ENCODE measurements at regions not wholly inside any gene's neighbourhood (a gene's known extent, or its start where the extent isn't known, plus 50 kb on each side); places are given as distances from the start of the nearest gene placed in this dataset.

GRCh38 chr13:76338003-76338402, 548.2 kb downstream of the KCTD12 start:
- Histone ChIP-seq H3K4me1 (ENCODE audit: low read length) (peaks cover 22% of the 10 kb centered on the region), H3K9me3 (replicated peaks; ENCODE audit: insufficient read depth, low read length) (no peaks in the 10 kb centered on the region), H3K79me2 (ENCODE audit: low read length) (no peaks in the 10 kb centered on the region), H3K9me2 (replicated peaks; ENCODE audit: insufficient read depth, low read length) (no peaks in the 10 kb centered on the region), H3K4me2 (ENCODE audit: low read depth, low read length) (peak overlapping the region; percentile 27; the same call in 1 of the 2 replicates), H3F3A (ENCODE audit: insufficient read depth, low read length) (peaks cover 10% of the 10 kb centered on the region), H3K4me3 (ENCODE audit: low read length) (no peak overlapping the region), H3K27ac (ENCODE audit: low read length) (peak overlapping the region; percentile 28; the same call in 1 of the 2 replicates), H2AFZ (ENCODE audit: low read length) (no peak overlapping the region), H3K27me3 (replicated peaks; ENCODE audit: insufficient read depth, low read length) (no peaks in the 10 kb centered on the region), H4K20me1 (ENCODE audit: insufficient read depth, low read length) (no peaks in the 10 kb centered on the region), H3K36me3 (replicated peaks; ENCODE audit: insufficient read depth, low read length) (no peaks in the 10 kb centered on the region), H3K9ac (ENCODE audit: low read length) (no peak overlapping the region)
- TF ChIP-seq CTCF (IDR thresholded peaks at IDR 0.05; ENCODE audit: low read length) (no peak), EZH2 (optimal IDR thresholded peaks at IDR 0.05; ENCODE audit: low read depth, low read length) (no peak), EZH2phosphoT487 (IDR thresholded peaks at IDR 0.05; ENCODE audit: low read length) (no peak)
- DNase-seq: no peak

GRCh38 chr13:76336889-76337844, 549.0 kb downstream of the KCTD12 start:
- peak overlapping the region; percentile 28; the same call in 1 of the 2 replicates for H3K27ac ChIP-seq (ENCODE audit: low read length)
- H3K4me2 ChIP-seq (ENCODE audit: low read depth, low read length): peak overlapping the region; percentile 27; the same call in 1 of the 2 replicates
- no peaks in the 10 kb centered on the region for H3K9me2 ChIP-seq (replicated peaks; ENCODE audit: insufficient read depth, low read length)
- H3K9me3 ChIP-seq (replicated peaks; ENCODE audit: insufficient read depth, low read length): no peaks in the 10 kb centered on the region
- H3K36me3 ChIP-seq (replicated peaks; ENCODE audit: insufficient read depth, low read length): no peaks in the 10 kb centered on the region
- H3F3A ChIP-seq (ENCODE audit: insufficient read depth, low read length): peaks cover 15% of the 10 kb centered on the region
- no peak overlapping the region for H3K9ac ChIP-seq (ENCODE audit: low read length)
- TF ChIP-seq EZH2phosphoT487 (IDR thresholded peaks at IDR 0.05; ENCODE audit: low read length): no peak
- no peak for TF ChIP-seq EZH2 (optimal IDR thresholded peaks at IDR 0.05; ENCODE audit: low read depth, low read length)
- TF ChIP-seq CTCF (IDR thresholded peaks at IDR 0.05; ENCODE audit: low read length): no peak
- H3K27me3 ChIP-seq (replicated peaks; ENCODE audit: insufficient read depth, low read length): no peaks in the 10 kb centered on the region
- H3K79me2 ChIP-seq (ENCODE audit: low read length): no peaks in the 10 kb centered on the region
- H3K4me3 ChIP-seq (ENCODE audit: low read length): no peak overlapping the region
- no peak overlapping the region for H2AFZ ChIP-seq (ENCODE audit: low read length)
- no peaks in the 10 kb centered on the region for H4K20me1 ChIP-seq (ENCODE audit: insufficient read depth, low read length)
- no peak for DNase-seq
- H3K4me1 ChIP-seq (ENCODE audit: low read length): peaks cover 30% of the 10 kb centered on the region

GRCh38 chr13:76335463-76335862, 550.7 kb downstream of the KCTD12 start:
- Histone ChIP-seq H4K20me1 (ENCODE audit: insufficient read depth, low read length) (no peaks in the 10 kb centered on the region), H2AFZ (ENCODE audit: low read length) (no peak overlapping the region), H3K4me2 (ENCODE audit: low read depth, low read length) (no peak overlapping the region), H3K36me3 (replicated peaks; ENCODE audit: insufficient read depth, low read length) (no peaks in the 10 kb centered on the region), H3K4me3 (ENCODE audit: low read length) (no peak overlapping the region), H3F3A (ENCODE audit: insufficient read depth, low read length) (peaks cover 20% of the 10 kb centered on the region), H3K27me3 (replicated peaks; ENCODE audit: insufficient read depth, low read length) (no peaks in the 10 kb centered on the region), H3K79me2 (ENCODE audit: low read length) (no peaks in the 10 kb centered on the region), H3K9ac (ENCODE audit: low read length) (no peak overlapping the region), H3K27ac (ENCODE audit: low read length) (no peak overlapping the region), H3K9me2 (replicated peaks; ENCODE audit: insufficient read depth, low read length) (no peaks in the 10 kb centered on the region), H3K4me1 (ENCODE audit: low read length) (peaks cover 39% of the 10 kb centered on the region), H3K9me3 (replicated peaks; ENCODE audit: insufficient read depth, low read length) (no peaks in the 10 kb centered on the region)
- no peak for DNase-seq
- TF ChIP-seq EZH2 (optimal IDR thresholded peaks at IDR 0.05; ENCODE audit: low read depth, low read length) (no peak), CTCF (IDR thresholded peaks at IDR 0.05; ENCODE audit: low read length) (no peak), EZH2phosphoT487 (IDR thresholded peaks at IDR 0.05; ENCODE audit: low read length) (no peak)

Measured in MM.1S (cell line).